Gastroesophageal sphincter (tissue), 4 donors: ENCODE measurements at regions not wholly inside any gene's neighbourhood (a gene's known extent, or its start where the extent isn't known, plus 50 kb on each side); places are given as distances from the start of the nearest gene placed in this dataset.

Experiments used
- ATAC-seq: fragments of 150-250 bp; one replicate; pipeline ENCODE4 v1.9.1; 2016; ENCODE audit warnings: mild to moderate bottlenecking, moderate library complexity
- H3K27ac ChIP-seq, 4 donors: fragments of 200-600 bp; sonication (generic) in 3 of 4; 1 replicate in 3 of 4; 2 replicates in 1 of 4; pipeline ENCODE4 v1.5.1; 2016 to 2019
- H3K27me3 ChIP-seq: fragments of 200-600 bp; sonication (generic); one replicate; pipeline ENCODE4 v1.5.1; 2019
- H3K36me3 ChIP-seq, 2 donors: fragments of 200-600 bp; sonication (generic); one replicate each; pipeline ENCODE4 v1.5.1; 2019; ENCODE audit warnings: control low read depth in 1 of 2
- H3K4me1 ChIP-seq, 3 donors: fragments of 200-600 bp; sonication (generic); 1 replicate in 2 of 3; 2 replicates in 1 of 3; pipeline ENCODE4 v1.5.1; 2016 to 2019; ENCODE audit warnings: control low read depth in 2 of 3
- H3K4me3 ChIP-seq, 2 donors: fragments of 200-600 bp; sonication (generic); one replicate each; pipeline ENCODE4 v1.5.1; 2019; ENCODE audit warnings: mild to moderate bottlenecking in 1 of 2, moderate library complexity in 1 of 2
- H3K9me3 ChIP-seq, 3 donors: fragments of 200-600 bp; sonication (generic); one replicate each; pipeline ENCODE4 v1.5.1; 2017 to 2019; ENCODE audit warnings: control low read depth in 2 of 3
- EP300 ChIP-seq: sonication (generic); formaldehyde crosslinking; IDR thresholded peaks from one replicate; pipeline ENCODE4 v1.6.1; 2017; ENCODE audit warnings: antibody characterized with exemption, mild to moderate bottlenecking
- POLR2A ChIP-seq, 2 donors: fragments of 450-650 bp; IDR thresholded peaks; one replicate each; pipeline ENCODE4 v1.6.1; 2017; ENCODE audit warnings: antibody characterized with exemption in 2 of 2, mild to moderate bottlenecking in 2 of 2, moderate library complexity in 1 of 2
- POLR2AphosphoS5 ChIP-seq: sonication (generic); formaldehyde crosslinking; IDR thresholded peaks from one replicate; pipeline ENCODE4 v1.6.1; 2017; ENCODE audit warnings: antibody characterized with exemption
- WGBS, 2 donors: methylation state at CpG; one replicate each; pipeline ENCODE4 v1.1.5; 2018; ENCODE audit warnings: low coverage in 1 of 2; 5-methylcytosine and 5-hydroxymethylcytosine counted together
- TF ChIP-seq, protein P1 (sequence below), 4 experiments: fragments of 200-600 bp in 2 of 4; fragments of 450-650 bp in 2 of 4; sonication (generic) in 1 of 4; IDR thresholded peaks; one replicate each; pipeline ENCODE4 v1.5.1; 2017 to 2019; ENCODE audit warnings: antibody characterized with exemption in 4 of 4, mild to moderate bottlenecking in 2 of 4, moderate library complexity in 2 of 4

DNA sequence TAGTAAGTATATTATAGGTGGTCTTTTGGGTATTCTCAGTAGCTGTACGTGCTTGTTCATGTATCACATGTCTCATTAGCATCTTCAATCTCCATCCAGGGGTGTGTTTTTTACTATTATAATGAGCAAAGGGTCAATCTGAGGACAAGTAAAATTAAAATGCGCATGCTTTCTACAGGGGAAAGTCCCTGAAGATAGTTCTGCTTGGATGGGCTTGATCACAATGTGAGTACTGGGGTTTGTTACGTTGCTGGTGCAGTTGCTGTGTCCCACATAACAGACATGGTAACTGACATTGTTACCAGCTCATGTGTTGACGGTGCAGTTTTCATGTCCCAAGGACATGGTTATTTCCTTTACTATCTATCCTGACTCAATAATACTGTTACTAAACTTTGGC is 65.9 kb downstream of the UCHL1 start:
- no peak for ATAC-seq
- H3K27me3 ChIP-seq = no peaks in the 10 kb centered on the region
- WGBS, 2 donors = 93 to 95% methylated on average over 4 of the region's 4 CpGs

DNA sequence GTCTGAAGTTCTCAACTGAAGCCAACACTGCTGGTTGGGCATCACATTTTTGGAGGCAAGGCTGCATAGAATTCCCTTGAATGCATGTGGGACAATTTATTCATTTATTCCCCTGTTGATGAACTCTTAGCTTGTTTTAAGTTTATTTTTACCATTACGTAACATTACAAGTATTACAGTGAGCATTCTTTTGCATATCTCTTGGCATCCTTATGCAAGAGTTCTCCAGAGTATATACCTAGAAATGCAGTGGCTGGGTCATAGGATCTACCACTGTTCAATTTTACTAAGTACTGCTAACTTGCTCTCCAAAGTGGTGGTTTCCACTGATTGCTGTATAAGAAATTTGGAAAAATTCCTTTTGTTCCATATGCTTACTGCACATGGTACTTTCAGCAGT is 66.5 kb downstream of the UCHL1 start:
- Histone ChIP-seq H3K36me3 (no peaks in the 10 kb centered on the region), H3K9me3 (no peaks in the 10 kb centered on the region), H3K27me3 (no peaks in the 10 kb centered on the region), H3K4me3 (no peak overlapping the region), H3K4me1 (no peaks in the 10 kb centered on the region), H3K27ac (no peak overlapping the region)
- ATAC-seq = no peak
- 89 to 100% methylated on average over 1 of the region's 1 CpG for WGBS, 2 donors
- TF ChIP-seq POLR2A (IDR thresholded peaks at IDR 0.05) (no peak), EP300 (no peak), POLR2AphosphoS5 (no peak)
- TF ChIP-seq, protein P1, sequence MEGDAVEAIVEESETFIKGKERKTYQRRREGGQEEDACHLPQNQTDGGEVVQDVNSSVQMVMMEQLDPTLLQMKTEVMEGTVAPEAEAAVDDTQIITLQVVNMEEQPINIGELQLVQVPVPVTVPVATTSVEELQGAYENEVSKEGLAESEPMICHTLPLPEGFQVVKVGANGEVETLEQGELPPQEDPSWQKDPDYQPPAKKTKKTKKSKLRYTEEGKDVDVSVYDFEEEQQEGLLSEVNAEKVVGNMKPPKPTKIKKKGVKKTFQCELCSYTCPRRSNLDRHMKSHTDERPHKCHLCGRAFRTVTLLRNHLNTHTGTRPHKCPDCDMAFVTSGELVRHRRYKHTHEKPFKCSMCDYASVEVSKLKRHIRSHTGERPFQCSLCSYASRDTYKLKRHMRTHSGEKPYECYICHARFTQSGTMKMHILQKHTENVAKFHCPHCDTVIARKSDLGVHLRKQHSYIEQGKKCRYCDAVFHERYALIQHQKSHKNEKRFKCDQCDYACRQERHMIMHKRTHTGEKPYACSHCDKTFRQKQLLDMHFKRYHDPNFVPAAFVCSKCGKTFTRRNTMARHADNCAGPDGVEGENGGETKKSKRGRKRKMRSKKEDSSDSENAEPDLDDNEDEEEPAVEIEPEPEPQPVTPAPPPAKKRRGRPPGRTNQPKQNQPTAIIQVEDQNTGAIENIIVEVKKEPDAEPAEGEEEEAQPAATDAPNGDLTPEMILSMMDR (IDR thresholded peaks at IDR 0.05) = no peak

More for the DNA sequence above, 65.9 kb downstream of the UCHL1 start:
- H3K36me3 ChIP-seq = no peaks in the 10 kb centered on the region
- H3K9me3 ChIP-seq = no peaks in the 10 kb centered on the region
- H3K4me1 ChIP-seq = no peaks in the 10 kb centered on the region
- no peak overlapping the region for H3K27ac ChIP-seq
- TF ChIP-seq POLR2AphosphoS5 (no peak), EP300 (no peak), POLR2A (IDR thresholded peaks at IDR 0.05) (no peak)
- TF ChIP-seq, protein P1 (IDR thresholded peaks at IDR 0.05) = no peak
- no peak overlapping the region for H3K4me3 ChIP-seq

DNA sequence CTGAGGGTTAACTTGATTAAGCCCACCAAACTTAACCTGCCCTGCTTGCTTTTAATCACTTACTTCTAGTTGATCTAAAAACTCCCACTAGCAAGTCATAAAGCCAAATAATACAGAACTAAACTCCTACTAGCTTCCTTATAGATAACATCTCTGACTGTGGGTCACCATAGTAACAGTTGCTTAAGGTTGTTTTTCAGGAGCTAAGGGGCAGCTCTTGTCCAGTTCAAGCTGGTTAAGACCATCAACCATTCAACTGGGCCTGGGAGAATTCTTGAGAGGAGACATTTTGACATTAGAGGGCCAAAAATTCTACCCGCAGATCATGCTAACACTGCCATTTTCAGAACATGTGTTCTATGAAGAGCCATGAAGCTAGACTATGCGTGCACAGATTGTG is 67.0 kb downstream of the UCHL1 start:
- TF ChIP-seq POLR2AphosphoS5 = no peak
- TF ChIP-seq, protein P1 (IDR thresholded peaks at IDR 0.05) = no peak
- TF ChIP-seq EP300 = no peak
- no peak for TF ChIP-seq POLR2A (IDR thresholded peaks at IDR 0.05)
- Histone ChIP-seq H3K9me3 (no peaks in the 10 kb centered on the region), H3K36me3 (no peaks in the 10 kb centered on the region), H3K27me3 (no peaks in the 10 kb centered on the region), H3K4me3 (no peak overlapping the region), H3K4me1 (no peaks in the 10 kb centered on the region), H3K27ac (no peak overlapping the region)
- ATAC-seq = no peak
- 88 to 100% methylated on average over 1 of the region's 2 CpGs for WGBS, 2 donors

DNA sequence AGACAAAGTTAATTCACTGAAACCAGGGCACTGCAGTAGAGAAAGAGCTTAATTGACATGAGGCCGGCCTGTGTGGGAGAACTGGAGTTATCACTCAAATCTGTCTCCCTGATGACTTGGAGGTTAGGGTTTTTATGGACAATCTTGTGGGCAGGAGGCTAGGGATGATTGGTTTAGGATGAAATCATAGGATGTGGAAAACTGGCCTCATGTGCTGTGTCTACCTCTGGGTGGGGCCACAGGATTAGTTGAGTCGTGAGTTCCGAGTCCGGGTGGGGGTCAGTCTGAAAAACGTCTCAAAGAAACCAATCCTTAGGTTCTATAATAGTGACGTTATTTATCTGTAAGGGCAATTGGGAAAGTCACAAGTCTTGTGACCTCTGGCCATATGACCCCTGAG is 68.1 kb downstream of the UCHL1 start:
- Histone ChIP-seq H3K36me3 (no peaks in the 10 kb centered on the region), H3K9me3 (no peaks in the 10 kb centered on the region), H3K4me3 (no peak overlapping the region), H3K27me3 (no peaks in the 10 kb centered on the region), H3K4me1 (no peaks in the 10 kb centered on the region), H3K27ac (no peak overlapping the region)
- WGBS, 2 donors = 86 to 100% methylated on average over 1 to 3 of the region's 6 CpGs
- ATAC-seq = no peak
- TF ChIP-seq POLR2A (IDR thresholded peaks at IDR 0.05) (no peak), EP300 (no peak), POLR2AphosphoS5 (no peak)
- TF ChIP-seq, protein P1 (IDR thresholded peaks at IDR 0.05) = no peak

DNA sequence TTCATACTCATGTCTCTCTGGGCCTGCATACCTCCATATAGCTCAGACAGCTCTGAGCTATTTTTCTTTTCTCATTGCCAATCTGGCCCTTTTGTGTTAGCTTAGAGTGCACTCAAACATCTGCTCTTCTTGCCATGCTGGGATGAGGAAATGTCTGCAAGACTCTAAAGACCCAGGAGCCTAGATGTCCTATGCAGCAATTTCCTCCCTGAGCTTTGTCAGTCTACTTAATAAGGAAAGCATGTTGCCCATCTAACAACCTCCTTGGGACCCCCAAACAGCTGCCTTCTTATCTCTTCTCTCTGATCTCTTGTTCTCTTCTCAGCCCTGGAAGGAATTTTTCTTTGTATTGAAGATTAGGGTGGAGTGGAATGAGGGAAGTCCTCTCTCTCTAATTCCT is 69.2 kb downstream of the UCHL1 start:
- no peak overlapping the region for H3K27ac ChIP-seq
- no peaks in the 10 kb centered on the region for H3K36me3 ChIP-seq
- ATAC-seq = no peak
- no peaks in the 10 kb centered on the region for H3K27me3 ChIP-seq
- no peaks in the 10 kb centered on the region for H3K4me1 ChIP-seq
- no peak overlapping the region for H3K4me3 ChIP-seq
- no peaks in the 10 kb centered on the region for H3K9me3 ChIP-seq
- TF ChIP-seq, protein P1 (IDR thresholded peaks at IDR 0.05) = no peak
- TF ChIP-seq POLR2AphosphoS5 (no peak), EP300 (no peak), POLR2A (IDR thresholded peaks at IDR 0.05) (no peak)
